ENCODE measurements at regions not wholly inside any gene's neighbourhood (a gene's known extent, or its start where the extent isn't known, plus 50 kb on each side); places are given as distances from the start of the nearest gene placed in this dataset.

DNA sequence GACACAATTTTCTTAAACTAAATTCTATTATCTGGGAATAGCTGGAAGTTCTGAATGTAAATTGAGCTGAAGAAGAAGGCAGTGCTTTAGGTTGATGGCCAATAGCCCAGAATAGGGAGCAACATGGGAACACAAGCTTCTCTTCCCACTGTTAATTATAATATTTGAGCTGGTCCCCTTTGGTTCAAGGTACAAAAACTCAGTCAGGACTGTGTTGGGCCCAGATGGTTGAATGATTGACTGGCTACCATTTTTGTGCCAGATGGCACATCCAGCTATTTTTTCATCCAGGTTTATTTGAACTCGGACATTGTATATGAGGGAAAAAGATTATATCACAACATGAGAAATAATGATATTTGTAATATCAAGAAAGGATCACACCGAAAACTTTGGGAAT is 458.9 kb downstream of the SLITRK1 start:
- TF ChIP-seq, protein P1, sequence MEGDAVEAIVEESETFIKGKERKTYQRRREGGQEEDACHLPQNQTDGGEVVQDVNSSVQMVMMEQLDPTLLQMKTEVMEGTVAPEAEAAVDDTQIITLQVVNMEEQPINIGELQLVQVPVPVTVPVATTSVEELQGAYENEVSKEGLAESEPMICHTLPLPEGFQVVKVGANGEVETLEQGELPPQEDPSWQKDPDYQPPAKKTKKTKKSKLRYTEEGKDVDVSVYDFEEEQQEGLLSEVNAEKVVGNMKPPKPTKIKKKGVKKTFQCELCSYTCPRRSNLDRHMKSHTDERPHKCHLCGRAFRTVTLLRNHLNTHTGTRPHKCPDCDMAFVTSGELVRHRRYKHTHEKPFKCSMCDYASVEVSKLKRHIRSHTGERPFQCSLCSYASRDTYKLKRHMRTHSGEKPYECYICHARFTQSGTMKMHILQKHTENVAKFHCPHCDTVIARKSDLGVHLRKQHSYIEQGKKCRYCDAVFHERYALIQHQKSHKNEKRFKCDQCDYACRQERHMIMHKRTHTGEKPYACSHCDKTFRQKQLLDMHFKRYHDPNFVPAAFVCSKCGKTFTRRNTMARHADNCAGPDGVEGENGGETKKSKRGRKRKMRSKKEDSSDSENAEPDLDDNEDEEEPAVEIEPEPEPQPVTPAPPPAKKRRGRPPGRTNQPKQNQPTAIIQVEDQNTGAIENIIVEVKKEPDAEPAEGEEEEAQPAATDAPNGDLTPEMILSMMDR (IDR thresholded peaks at IDR 0.05): no peak
- TF ChIP-seq POLR2A (IDR thresholded peaks at IDR 0.05; ENCODE audit: low read length) (no peak), PHF8 (IDR thresholded peaks at IDR 0.05; ENCODE audit: borderline replicate concordance, low read depth) (no peak), ESRRA (IDR thresholded peaks at IDR 0.05; ENCODE audit: borderline replicate concordance, low read length) (no peak), CHD4 (IDR thresholded peaks at IDR 0.05; ENCODE audit: borderline replicate concordance) (no peak), ZC3H11A (IDR thresholded peaks at IDR 0.05) (no peak), EP300 (IDR thresholded peaks at IDR 0.05) (no peak)
- TF ChIP-seq, protein P2, sequence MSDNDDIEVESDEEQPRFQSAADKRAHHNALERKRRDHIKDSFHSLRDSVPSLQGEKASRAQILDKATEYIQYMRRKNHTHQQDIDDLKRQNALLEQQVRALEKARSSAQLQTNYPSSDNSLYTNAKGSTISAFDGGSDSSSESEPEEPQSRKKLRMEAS (IDR thresholded peaks at IDR 0.05): no peak
- TF ChIP-seq, protein P3, sequence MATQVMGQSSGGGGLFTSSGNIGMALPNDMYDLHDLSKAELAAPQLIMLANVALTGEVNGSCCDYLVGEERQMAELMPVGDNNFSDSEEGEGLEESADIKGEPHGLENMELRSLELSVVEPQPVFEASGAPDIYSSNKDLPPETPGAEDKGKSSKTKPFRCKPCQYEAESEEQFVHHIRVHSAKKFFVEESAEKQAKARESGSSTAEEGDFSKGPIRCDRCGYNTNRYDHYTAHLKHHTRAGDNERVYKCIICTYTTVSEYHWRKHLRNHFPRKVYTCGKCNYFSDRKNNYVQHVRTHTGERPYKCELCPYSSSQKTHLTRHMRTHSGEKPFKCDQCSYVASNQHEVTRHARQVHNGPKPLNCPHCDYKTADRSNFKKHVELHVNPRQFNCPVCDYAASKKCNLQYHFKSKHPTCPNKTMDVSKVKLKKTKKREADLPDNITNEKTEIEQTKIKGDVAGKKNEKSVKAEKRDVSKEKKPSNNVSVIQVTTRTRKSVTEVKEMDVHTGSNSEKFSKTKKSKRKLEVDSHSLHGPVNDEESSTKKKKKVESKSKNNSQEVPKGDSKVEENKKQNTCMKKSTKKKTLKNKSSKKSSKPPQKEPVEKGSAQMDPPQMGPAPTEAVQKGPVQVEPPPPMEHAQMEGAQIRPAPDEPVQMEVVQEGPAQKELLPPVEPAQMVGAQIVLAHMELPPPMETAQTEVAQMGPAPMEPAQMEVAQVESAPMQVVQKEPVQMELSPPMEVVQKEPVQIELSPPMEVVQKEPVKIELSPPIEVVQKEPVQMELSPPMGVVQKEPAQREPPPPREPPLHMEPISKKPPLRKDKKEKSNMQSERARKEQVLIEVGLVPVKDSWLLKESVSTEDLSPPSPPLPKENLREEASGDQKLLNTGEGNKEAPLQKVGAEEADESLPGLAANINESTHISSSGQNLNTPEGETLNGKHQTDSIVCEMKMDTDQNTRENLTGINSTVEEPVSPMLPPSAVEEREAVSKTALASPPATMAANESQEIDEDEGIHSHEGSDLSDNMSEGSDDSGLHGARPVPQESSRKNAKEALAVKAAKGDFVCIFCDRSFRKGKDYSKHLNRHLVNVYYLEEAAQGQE (IDR thresholded peaks at IDR 0.05): no peak
- TF ChIP-seq, protein P4, sequence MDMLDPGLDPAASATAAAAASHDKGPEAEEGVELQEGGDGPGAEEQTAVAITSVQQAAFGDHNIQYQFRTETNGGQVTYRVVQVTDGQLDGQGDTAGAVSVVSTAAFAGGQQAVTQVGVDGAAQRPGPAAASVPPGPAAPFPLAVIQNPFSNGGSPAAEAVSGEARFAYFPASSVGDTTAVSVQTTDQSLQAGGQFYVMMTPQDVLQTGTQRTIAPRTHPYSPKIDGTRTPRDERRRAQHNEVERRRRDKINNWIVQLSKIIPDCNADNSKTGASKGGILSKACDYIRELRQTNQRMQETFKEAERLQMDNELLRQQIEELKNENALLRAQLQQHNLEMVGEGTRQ (IDR thresholded peaks at IDR 0.05): no peak

Measured in A549 (cell line).